ACC112 (cell line): ENCODE measurements at regions not wholly inside any gene's neighbourhood (a gene's known extent, or its start where the extent isn't known, plus 50 kb on each side); places are given as distances from the start of the nearest gene placed in this dataset.

Experiments used
- H2AFZ ChIP-seq: fragments of 200-600 bp; sonication (generic); one replicate; pipeline ENCODE4 v1.6.0; 2017; ENCODE audit warnings: antibody characterized with exemption, low read length; ENCODE audit not compliant: unreplicated experiment
- H3K27ac ChIP-seq: fragments of 200-600 bp; sonication (generic); 2 replicates; pipeline ENCODE4 v1.5.1; 2014; ENCODE audit warnings: low read depth, mild to moderate bottlenecking, antibody characterized with exemption, low read length, moderate library complexity
- H3K27me3 ChIP-seq: fragments of 200-600 bp; sonication (generic); 2 replicates; pipeline ENCODE4 v1.6.1; 2014; ENCODE audit warnings: mild to moderate bottlenecking, antibody characterized with exemption, low read length, moderate library complexity, mixed read lengths; ENCODE audit not compliant: insufficient read depth
- H3K36me3 ChIP-seq: fragments of 200-600 bp; sonication (generic); 2 replicates; pipeline ENCODE4 v1.6.1; 2016; ENCODE audit warnings: mild to moderate bottlenecking, antibody characterized with exemption, low read length, moderate library complexity, mixed read lengths; ENCODE audit not compliant: insufficient read depth
- H3K4me1 ChIP-seq: fragments of 200-600 bp; sonication (generic); one replicate; pipeline ENCODE4 v1.6.1; 2016; ENCODE audit warnings: low read length, mixed read lengths; ENCODE audit not compliant: insufficient read depth, unreplicated experiment, control insufficient read depth
- H3K4me3 ChIP-seq: fragments of 200-600 bp; sonication (generic); 2 replicates; pipeline ENCODE4 v1.5.1; 2014; ENCODE audit warnings: mild to moderate bottlenecking, low read depth, low read length
- H3K79me2 ChIP-seq: fragments of 200-600 bp; sonication (generic); one replicate; pipeline ENCODE4 v1.6.0; 2016; ENCODE audit warnings: low read length; ENCODE audit not compliant: control insufficient read depth, unreplicated experiment, insufficient read depth

DNA sequence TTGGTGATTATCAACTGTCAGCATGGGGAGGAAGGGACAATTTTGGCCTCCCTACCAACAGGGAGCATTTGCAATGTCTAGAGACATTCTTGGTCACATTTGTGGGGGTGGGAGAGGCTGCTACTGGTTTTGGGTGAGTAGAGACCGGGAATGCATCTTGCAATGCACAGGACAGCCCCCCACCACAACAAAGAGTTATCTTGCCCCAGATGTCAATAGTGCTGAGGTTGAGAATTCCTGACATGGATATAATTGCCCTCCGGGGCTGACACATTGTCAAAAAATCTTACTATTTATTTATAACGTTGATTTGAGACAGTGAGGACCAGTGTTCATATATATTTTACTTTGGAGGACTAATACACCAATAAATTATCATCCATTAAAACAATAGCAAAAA is 316.1 kb downstream of the PSAT1 start:
- Histone ChIP-seq H2AFZ (no peak overlapping the region), H3K36me3 (no peaks in the 10 kb centered on the region), H3K27me3 (no peaks in the 10 kb centered on the region), H3K79me2 (no peaks in the 10 kb centered on the region), H3K4me3 (no peak overlapping the region), H3K4me1 (peaks cover 22% of the 10 kb centered on the region), H3K27ac (peak overlapping the region; percentile 49)

DNA sequence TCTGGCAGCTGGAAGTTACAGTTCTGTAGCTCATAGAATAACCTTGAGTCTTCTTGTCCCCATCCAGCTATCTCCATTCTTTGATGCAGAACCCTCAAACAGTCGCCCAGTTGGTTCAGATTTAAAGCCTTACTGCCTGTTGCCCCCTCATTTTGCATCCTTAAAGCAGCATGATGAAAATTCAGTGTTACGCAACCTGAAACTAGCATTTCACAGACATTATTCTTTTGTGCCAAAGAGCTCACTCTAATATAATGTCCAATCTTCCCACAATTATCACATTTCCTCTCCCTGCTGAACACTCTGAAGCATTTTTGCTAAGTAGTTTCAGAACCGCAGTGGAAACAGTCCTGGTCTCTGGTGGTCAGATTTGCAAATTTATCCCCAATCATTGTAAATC is 318.0 kb downstream of the PSAT1 start:
- peaks cover 26% of the 10 kb centered on the region for H3K4me1 ChIP-seq
- H2AFZ ChIP-seq: no peak overlapping the region
- no peak overlapping the region for H3K4me3 ChIP-seq
- no peaks in the 10 kb centered on the region for H3K27me3 ChIP-seq
- no peaks in the 10 kb centered on the region for H3K79me2 ChIP-seq
- H3K27ac ChIP-seq: no peak overlapping the region
- H3K36me3 ChIP-seq: no peaks in the 10 kb centered on the region

DNA sequence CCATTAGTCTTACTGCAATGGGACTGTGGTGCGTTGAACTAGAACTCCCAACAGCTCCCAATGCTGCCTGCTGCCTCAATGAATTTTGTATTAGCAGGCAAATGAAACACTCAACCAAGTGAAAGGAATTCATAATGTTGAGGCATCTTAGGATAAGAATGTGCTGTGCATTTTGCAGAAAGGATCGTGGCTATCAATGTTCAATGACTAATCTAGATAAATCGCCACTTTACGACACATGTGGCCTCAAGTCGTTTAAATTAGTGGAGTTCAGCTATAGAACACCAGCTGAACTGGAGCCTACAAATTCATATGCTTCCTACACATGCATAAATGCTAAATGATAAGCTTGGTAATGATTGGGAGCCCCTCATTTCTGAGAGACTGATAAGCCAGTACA is 318.4 kb downstream of the PSAT1 start:
- Histone ChIP-seq H3K4me1 (peaks cover 31% of the 10 kb centered on the region), H3K79me2 (no peaks in the 10 kb centered on the region), H3K27me3 (no peaks in the 10 kb centered on the region), H3K27ac (no peak overlapping the region), H3K4me3 (no peak overlapping the region), H3K36me3 (no peaks in the 10 kb centered on the region), H2AFZ (no peak overlapping the region)

DNA sequence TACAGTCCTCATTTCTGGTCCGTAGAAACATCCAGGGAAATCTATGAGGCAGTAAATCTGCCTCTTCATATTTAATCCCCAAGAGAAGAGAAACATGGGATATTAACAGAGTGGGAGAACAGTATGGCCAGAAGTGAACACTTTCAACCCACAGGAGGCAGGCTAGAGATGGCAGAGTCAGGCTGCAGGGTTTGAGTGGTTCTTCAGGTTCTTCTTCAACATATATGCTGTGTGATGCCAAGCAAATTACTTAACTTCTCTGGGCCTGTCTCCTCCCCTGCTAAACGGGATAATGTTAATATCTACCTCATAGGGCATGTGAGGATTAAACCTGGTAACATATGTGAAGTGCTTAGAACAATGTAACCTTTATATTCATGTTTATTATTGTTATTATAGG is 321.8 kb downstream of the PSAT1 start:
- H3K27me3 ChIP-seq: no peaks in the 10 kb centered on the region
- H3K27ac ChIP-seq: no peak overlapping the region
- no peak overlapping the region for H2AFZ ChIP-seq
- H3K4me1 ChIP-seq: peaks cover 22% of the 10 kb centered on the region
- no peaks in the 10 kb centered on the region for H3K79me2 ChIP-seq
- no peaks in the 10 kb centered on the region for H3K36me3 ChIP-seq
- H3K4me3 ChIP-seq: no peak overlapping the region

- peak overlapping the region; percentile 44 for H3K4me3 ChIP-seq
- H3K27ac ChIP-seq: peak overlapping the region; percentile 89
- H3K79me2 ChIP-seq: no peaks in the 10 kb centered on the region
- H2AFZ ChIP-seq: no peak overlapping the region
- H3K27me3 ChIP-seq: no peaks in the 10 kb centered on the region
- H3K4me1 ChIP-seq: peaks cover 22% of the 10 kb centered on the region
- no peaks in the 10 kb centered on the region for H3K36me3 ChIP-seq
These were observed 323.4 kb downstream of the PSAT1 start for GRCh38 chr9:78620303-78620702.

DNA sequence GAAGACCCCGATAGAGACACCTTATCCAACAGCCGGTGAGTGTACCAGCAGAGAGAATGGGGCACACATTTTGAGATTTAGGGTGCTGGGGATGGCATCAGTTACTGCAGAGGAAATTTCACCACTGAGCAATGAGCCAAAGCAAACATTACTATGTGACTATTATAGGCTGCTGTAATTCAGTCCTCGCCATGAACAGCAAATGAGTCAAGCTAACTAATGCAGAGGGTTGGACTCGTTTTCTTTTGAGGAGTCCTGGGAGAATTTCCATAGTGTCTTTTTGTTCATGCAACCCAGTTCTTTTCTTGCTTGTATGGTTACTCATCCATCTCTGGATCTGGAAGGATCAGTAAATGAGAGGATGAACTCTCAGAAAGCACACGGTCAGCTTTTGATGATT is 323.8 kb downstream of the PSAT1 start:
- Histone ChIP-seq H3K79me2 (no peaks in the 10 kb centered on the region), H3K4me1 (peaks cover 22% of the 10 kb centered on the region), H2AFZ (peak overlapping the region; percentile 87), H3K27ac (peak overlapping the region; percentile 89), H3K27me3 (no peaks in the 10 kb centered on the region), H3K36me3 (no peaks in the 10 kb centered on the region), H3K4me3 (peak overlapping the region; percentile 44)

DNA sequence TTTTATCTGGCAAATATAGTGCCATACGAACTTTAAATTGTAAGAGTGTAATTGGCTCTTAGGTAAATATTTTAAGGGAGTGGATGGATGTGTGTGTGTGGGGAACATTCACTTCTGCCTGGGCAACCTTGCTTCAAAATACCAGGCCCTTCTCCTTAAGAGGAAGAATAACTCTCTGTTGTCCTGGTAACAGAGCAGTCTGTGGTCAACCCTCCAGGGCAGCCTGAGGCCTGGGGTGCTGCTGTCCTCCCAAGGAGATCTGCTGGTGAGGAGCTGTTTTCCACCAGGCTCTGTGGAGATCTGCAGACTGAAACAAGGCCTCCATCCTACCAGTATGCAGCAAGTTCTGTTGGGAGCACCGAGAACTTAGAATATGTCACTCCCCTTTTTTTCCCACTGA is 325.2 kb downstream of the PSAT1 start:
- Histone ChIP-seq H3K4me1 (peaks cover 22% of the 10 kb centered on the region), H3K27ac (no peak overlapping the region), H3K4me3 (no peak overlapping the region), H3K79me2 (no peaks in the 10 kb centered on the region), H3K27me3 (no peaks in the 10 kb centered on the region), H2AFZ (no peak overlapping the region), H3K36me3 (no peaks in the 10 kb centered on the region)

DNA sequence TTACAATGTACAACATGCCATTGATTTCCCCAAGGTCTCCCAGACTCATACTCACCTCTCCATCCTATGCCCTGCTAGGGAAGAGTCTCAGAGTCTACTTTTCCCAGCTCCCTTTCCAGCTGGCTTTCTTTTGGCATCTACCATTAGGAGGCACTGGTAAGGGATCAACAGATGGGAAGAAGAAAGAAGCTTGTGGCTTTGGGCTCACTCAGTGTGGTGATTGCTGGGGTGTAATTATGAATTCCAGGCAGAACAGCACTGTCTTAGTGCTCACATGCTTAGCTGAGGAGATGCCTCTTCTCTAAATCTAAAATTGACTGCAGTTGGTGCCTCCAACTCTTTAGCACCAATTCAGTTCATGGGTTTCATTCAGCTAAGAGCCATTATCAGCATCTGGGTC is 330.0 kb downstream of the PSAT1 start:
- no peak overlapping the region for H3K27ac ChIP-seq
- no peaks in the 10 kb centered on the region for H3K36me3 ChIP-seq
- H2AFZ ChIP-seq: no peak overlapping the region
- H3K79me2 ChIP-seq: no peaks in the 10 kb centered on the region
- H3K27me3 ChIP-seq: no peaks in the 10 kb centered on the region
- no peaks in the 10 kb centered on the region for H3K4me1 ChIP-seq
- H3K4me3 ChIP-seq: no peak overlapping the region

DNA sequence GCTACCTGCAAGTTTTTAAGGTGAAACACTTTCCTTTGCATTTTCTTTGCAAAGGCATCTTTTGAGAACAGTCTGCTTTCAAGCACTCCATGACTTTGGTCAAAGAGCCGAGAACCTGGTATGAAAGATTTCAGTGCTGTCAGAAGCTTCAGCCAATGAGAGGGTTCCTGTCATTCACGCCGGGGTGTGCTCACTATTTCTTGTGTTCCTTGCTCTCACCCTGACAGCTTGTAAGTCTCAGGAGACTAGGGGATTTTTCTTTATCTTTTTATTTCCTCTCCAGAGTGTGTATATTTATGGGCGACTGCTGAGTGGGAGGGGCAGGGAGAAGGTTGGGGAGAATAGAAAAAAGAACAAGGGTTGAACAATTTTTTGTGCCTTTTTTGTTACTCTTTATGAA is 334.0 kb downstream of the PSAT1 start:
- no peaks in the 10 kb centered on the region for H3K4me1 ChIP-seq
- H3K27me3 ChIP-seq: no peaks in the 10 kb centered on the region
- no peaks in the 10 kb centered on the region for H3K36me3 ChIP-seq
- no peak overlapping the region for H3K27ac ChIP-seq
- H3K79me2 ChIP-seq: no peaks in the 10 kb centered on the region
- H3K4me3 ChIP-seq: no peak overlapping the region
- no peak overlapping the region for H2AFZ ChIP-seq

DNA sequence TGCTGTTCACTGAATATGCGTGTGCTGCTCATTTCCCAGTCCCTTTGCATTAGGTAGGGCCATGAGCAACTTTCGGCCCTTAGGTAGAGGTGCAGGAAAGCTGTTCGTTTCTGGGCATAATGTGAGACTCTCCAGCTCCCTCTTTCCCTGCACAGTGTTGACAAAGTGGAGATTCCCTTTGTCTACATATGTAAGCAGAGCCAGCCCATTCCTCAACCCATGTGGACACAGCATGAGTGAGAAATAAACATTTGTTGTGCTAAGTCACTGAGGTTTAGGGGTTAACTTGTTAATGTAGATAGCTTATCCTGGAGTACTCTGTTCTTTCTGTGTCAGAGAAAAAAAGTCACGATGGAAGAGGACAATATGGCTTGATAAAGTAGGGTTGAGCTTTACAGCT is 343.8 kb downstream of the PSAT1 start:
- Histone ChIP-seq H3K4me3 (no peak overlapping the region), H3K4me1 (no peaks in the 10 kb centered on the region), H3K27ac (no peak overlapping the region), H3K36me3 (no peaks in the 10 kb centered on the region), H3K27me3 (no peaks in the 10 kb centered on the region), H2AFZ (no peak overlapping the region), H3K79me2 (no peaks in the 10 kb centered on the region)

DNA sequence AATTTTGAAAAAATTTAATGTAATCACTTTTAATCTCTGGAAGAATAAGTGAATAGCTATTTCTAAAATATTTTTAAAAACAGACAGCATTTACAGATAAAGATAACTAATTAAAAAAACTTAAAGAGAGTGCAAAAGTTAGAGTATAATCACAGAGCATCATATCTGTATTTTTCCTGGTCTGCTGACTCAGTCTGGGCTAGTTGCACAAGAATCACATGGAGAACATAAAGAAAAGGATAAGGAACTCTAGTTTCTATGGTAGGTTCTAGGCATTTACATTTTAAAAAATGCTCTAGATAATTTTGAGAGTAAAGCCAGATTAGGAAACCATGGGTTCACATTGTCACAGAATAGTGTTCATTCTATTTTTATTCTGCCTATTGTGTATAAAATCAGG is 347.4 kb downstream of the PSAT1 start:
- H3K27ac ChIP-seq: no peak overlapping the region
- no peaks in the 10 kb centered on the region for H3K4me1 ChIP-seq
- H3K36me3 ChIP-seq: no peaks in the 10 kb centered on the region
- no peaks in the 10 kb centered on the region for H3K27me3 ChIP-seq
- no peak overlapping the region for H3K4me3 ChIP-seq
- no peak overlapping the region for H2AFZ ChIP-seq
- no peaks in the 10 kb centered on the region for H3K79me2 ChIP-seq

DNA sequence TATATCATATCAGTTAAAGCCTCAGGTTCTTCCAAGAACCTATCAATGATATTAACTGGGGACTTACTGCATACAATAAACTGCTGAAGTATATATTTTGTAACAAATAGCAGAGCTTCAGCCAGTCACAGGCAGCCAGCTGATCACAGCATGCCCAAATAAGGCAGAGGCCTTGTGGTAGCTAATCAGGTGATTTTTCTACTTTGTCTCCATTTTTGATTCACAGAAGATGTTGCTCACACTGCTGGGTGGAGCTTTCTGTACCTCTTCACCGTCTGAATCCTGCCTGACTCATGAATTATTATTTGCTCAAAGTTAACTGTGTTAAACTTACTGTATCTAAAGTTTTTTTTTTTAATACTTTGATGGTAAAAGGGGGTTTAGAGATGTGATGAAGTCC is 357.4 kb downstream of the PSAT1 start:
- no peaks in the 10 kb centered on the region for H3K36me3 ChIP-seq
- H3K4me3 ChIP-seq: no peak overlapping the region
- H3K27ac ChIP-seq: no peak overlapping the region
- no peaks in the 10 kb centered on the region for H3K4me1 ChIP-seq
- no peaks in the 10 kb centered on the region for H3K79me2 ChIP-seq
- no peaks in the 10 kb centered on the region for H3K27me3 ChIP-seq
- no peak overlapping the region for H2AFZ ChIP-seq
